CD4-positive, alpha-beta T cell treated with Interleukin-6 for 4 hours (primary cell): ENCODE measurements at regions not wholly inside any gene's neighbourhood (a gene's known extent, or its start where the extent isn't known, plus 50 kb on each side); places are given as distances from the start of the nearest gene placed in this dataset.

Source experiments
- DNase-seq: peaks from one replicate; pipeline ENCODE4 v3.0.0-alpha.2; 2020; ENCODE audit warnings: mixed read lengths

GRCh38 chr10:90418869-90419652 is 438.8 kb downstream of the HTR7 start:
- DNase-seq = no peak

- DNase-seq = no peak
These were observed 437.1 kb downstream of the HTR7 start for GRCh38 chr10:90420637-90421318.

- no peak for DNase-seq
These were observed 436.0 kb downstream of the HTR7 start for GRCh38 chr10:90421874-90422273.

DNA sequence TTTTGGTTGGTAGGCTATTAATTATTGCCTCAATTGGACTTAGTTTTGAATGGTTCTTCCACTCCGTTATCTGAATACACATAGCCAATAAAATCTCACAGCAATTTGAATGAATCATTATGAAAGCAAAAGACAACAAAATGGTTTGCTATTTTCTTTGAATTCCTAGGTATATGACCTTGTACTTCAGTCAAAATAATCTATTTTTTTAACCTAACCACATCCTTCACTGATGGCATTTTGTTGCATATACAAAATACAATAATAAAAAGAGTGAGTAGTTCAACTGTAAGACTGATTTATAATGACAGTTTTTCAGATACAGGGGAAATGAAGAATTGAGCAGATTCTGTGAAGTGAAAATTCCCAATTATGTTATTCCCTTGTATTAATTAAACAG is 433.1 kb downstream of the HTR7 start:
- DNase-seq = no peak

GRCh38 chr10:90430186-90430585 is 427.7 kb downstream of the HTR7 start:
- no peak for DNase-seq

DNA sequence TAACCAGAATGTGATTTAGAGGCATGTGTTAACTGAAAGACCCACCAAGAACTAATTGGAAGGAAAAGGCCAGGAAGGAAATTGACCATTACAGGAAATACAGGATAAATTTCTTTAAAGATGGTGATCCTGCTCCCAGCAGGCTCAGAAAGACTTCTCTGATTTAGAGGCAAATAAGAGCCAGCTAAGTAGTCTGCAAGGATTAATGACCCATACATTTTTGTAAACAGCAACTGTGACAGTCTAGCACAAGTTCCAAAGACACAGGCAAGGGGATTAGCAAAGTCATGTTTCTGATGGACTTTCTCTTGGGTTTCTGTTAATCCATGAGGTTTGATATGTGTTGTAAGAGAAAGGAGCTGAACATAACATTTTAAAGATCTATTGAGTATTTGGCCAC is 425.0 kb downstream of the HTR7 start:
- DNase-seq = no peak

GRCh38 chr10:90435296-90435695 is 422.5 kb downstream of the HTR7 start:
- no peak for DNase-seq

GRCh38 chr10:90437452-90437851 is 420.4 kb downstream of the HTR7 start:
- DNase-seq = no peak

DNA sequence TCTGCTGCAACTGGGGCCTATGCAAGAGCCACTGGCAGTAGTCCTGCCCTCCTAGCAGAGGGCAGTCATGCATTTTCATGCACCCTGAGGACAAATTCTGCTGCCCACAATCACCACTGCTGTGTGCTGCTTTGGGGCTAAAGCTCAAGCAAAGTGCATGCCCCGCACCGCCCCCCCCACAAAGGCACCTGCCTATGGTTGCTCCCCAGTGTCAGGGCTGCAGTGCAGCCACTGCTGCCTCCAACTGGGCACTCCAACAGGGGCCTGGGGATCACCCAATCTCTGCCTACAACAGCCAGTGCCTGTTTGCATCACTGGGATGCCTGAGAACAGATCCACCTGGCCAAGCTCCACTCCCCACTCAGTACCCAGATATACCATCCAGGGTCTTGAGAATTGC is 417.0 kb downstream of the HTR7 start:
- no peak for DNase-seq

- DNase-seq = no peak
These were observed 414.5 kb downstream of the HTR7 start for GRCh38 chr10:90443342-90443741.

DNA sequence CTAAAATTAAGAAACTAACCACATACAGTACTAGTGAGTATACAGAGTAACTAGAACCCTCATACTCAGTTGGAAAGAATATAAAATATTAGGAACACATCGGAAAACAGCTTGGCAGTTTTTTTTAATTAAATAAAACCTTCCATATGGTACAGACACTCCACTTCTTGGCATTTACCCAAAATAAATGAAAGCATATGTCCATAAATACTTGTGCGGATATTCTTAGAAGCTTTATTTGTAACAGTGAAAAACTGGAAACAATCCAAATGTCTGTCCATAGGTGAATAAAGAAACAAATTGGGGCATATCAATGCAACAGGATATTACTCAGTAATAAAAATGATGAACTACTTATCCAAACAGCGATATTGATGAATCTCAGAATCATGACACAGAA is 410.0 kb downstream of the HTR7 start:
- no peak for DNase-seq

DNA sequence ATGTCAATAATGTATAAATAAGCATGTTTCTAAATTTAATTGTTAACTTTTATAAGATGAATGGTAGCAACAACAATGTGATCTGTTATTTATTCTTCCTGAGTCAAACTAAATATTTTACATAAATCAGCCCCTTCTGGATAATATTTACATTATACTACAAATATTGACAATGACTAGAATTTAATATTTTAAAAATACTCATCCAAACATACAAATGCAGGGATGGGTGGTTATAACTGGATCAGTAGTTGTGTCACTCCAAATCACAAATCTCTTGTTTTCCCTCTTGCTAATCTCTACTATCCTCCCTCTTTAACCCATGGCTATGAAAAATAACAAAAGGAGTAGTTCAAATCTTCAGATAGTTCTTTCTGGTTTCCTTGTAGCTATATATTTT is 407.0 kb downstream of the HTR7 start:
- DNase-seq = no peak

GRCh38 chr10:90451283-90451682 is 406.6 kb downstream of the HTR7 start:
- no peak for DNase-seq

DNA sequence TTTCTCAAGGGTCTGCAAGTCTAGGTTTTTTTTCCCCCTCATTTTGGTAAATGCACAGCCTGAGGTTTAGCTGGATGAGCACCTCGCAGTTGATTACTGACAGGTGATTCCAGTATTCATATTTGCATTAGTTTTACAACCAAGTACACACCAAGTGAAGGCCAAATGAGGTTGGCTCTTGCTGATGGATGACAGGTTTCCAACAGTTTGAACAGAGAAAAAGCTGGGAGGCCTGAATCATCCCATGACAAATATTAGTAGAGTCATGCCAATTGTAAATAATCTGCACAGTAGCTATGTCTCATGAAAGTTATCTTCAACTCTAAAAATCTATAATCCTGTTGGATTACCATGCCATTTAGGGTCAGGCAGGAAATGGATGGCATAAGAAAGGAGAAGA is 399.8 kb downstream of the HTR7 start:
- DNase-seq = no peak

GRCh38 chr10:90458571-90458970 is 399.3 kb downstream of the HTR7 start:
- no peak for DNase-seq

- no peak for DNase-seq
These were observed 396.2 kb downstream of the HTR7 start for GRCh38 chr10:90461437-90462155.

DNA sequence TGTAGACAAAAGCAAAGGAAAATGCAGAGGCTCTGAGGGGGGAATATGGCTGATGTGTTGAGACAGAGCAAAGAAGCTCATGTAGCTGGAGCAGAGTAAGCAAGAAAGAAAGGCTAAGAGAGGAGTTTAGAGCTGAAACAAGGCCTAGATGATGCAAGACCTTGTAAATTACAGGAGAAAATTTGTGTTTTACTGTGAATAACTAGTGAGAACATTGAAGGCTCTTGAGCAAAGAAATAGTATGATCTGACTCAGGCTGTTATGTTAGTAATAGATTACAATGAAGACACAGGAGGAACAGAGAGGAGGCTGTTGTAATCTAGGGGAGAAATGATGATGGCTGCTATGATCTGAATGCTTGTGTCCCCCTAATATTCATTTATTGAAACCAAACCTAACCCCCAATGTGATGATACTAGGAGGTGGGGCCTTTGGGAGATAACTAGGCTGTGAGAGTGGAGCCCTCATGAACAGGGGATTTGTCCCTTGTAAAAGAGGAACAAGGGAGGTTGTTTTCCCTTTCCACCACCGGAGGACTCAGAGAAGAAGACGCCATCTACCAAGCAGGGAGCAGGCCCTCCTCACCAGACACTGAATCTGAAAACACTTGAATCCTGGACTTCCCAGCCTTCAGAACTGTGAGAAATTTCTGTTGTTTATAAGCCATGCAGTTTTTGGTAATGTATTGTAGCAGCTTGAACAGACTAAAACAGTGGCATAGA is 394.9 kb downstream of the HTR7 start:
- no peak for DNase-seq

GRCh38 chr10:90464329-90464728 is 393.5 kb downstream of the HTR7 start:
- DNase-seq = no peak

DNA sequence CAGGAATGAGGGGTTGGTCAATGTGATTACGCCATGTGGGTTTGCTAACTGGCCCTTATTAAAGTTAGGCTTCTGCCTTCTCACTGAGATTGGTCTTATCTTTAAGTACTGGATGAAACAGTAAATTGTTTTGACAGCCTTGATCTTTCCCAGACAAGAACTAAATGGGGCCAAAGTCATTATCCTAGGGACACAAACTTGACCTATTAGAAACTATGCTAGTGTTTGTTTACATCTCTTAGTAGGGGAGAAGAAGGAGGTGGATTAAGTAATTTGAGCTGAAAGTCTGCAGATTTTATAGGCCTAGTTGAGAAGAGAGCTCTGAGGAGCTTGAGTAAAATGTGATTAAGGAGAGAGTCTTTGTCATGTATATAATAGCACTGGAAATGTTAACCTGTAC is 386.9 kb downstream of the HTR7 start:
- no peak for DNase-seq

DNA sequence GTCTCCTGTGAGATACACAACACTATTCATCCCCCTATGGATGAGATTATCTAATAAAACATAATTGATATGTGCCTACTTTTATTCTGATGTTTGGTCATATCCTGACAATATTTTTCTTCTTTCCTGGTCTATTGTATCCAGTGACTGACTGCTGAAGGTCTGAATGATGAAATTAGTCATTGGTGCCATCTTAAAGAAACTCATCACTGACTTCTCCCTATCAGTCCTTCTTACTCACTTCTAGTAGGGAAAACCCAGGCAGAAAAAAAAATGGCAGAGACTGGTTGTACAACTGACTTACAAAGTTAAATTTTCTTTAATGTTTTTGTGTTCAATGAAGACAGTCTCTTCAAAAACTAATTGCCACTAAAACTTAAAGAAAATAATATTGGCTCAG is 377.4 kb downstream of the HTR7 start:
- DNase-seq = no peak

GRCh38 chr10:90481326-90481923 is 376.4 kb downstream of the HTR7 start:
- DNase-seq = no peak

GRCh38 chr10:90484518-90484917 is 373.3 kb downstream of the HTR7 start:
- no peak for DNase-seq

DNA sequence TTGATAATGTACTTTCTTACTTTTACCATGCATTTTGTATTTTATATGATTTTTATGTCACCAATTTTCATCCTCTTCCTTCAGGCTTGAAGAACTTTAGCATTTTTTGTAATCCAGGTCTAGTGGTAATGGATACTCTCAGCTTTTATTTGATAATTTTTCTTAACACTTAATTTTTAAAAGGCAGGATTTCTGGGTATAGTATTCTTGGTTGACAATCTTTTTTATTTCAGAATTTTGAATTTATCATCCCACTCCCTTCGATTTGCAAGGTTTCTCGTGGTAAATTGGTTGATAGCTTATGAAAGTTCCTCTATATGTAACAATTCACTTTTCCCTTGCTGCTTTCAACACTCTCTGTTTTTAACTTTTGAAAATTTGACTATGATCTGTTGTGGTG is 363.7 kb downstream of the HTR7 start:
- DNase-seq = no peak
